Urinary bladder (tissue), 3 donors: ENCODE measurements at regions not wholly inside any gene's neighbourhood (a gene's known extent, or its start where the extent isn't known, plus 50 kb on each side); places are given as distances from the start of the nearest gene placed in this dataset.

Experiments
- DNase-seq: peaks from one replicate; pipeline ENCODE4 v3.0.0-alpha.2; 2015; ENCODE audit errors: extremely low spot score
- H3K27ac ChIP-seq: one replicate; pipeline ENCODE4 v1.5.1; 2013; ENCODE audit warnings: low read depth, mild to moderate bottlenecking, moderate library complexity
- H3K36me3 ChIP-seq: one replicate; pipeline ENCODE4 v1.6.1; 2013; ENCODE audit warnings: mild to moderate bottlenecking, moderate library complexity; ENCODE audit not compliant: insufficient read depth
- H3K4me1 ChIP-seq: one replicate; pipeline ENCODE4 v1.6.1; 2013; ENCODE audit warnings: mild to moderate bottlenecking, moderate library complexity; ENCODE audit not compliant: insufficient read depth
- H3K4me3 ChIP-seq: one replicate; pipeline ENCODE4 v1.5.1; 2013; ENCODE audit warnings: low read depth, low read length
- WGBS: extraction: QIAGEN DNeasy Blood & Tissue Kit; methylation state at CpG from one replicate; pipeline ENCODE4 v1.1.7; 2013; 5-methylcytosine and 5-hydroxymethylcytosine counted together
- donor health status: healthy with polysubstance abuse.
- donor health status: healthy.

- Histone ChIP-seq H3K4me3 (no peak overlapping the region), H3K36me3 (no peaks in the 10 kb centered on the region), H3K27ac (no peak overlapping the region), H3K4me1 (no peaks in the 10 kb centered on the region)
- 79% methylated on average over 2 of the region's 2 CpGs for WGBS
- no peak for DNase-seq
Measured at GRCh38 chr2:156706576-156706975, 270.4 kb downstream of the GPD2 start.

- Histone ChIP-seq H3K36me3 (no peaks in the 10 kb centered on the region), H3K27ac (no peak overlapping the region), H3K4me3 (no peak overlapping the region), H3K4me1 (no peaks in the 10 kb centered on the region)
- DNase-seq, result no peak
- 94% methylated on average over 2 of the region's 2 CpGs for WGBS
Measured at GRCh38 chr2:156708051-156708450, 271.9 kb downstream of the GPD2 start.

GRCh38 chr2:156709091-156709490 lies 272.9 kb downstream of the GPD2 start:
- Histone ChIP-seq H3K4me1 (no peaks in the 10 kb centered on the region), H3K27ac (no peak overlapping the region), H3K36me3 (no peaks in the 10 kb centered on the region), H3K4me3 (no peak overlapping the region)
- 87% methylated on average over 4 of the region's 4 CpGs for WGBS
- DNase-seq, result no peak

- Histone ChIP-seq H3K36me3 (no peaks in the 10 kb centered on the region), H3K4me3 (no peak overlapping the region)
- WGBS, result 69% methylated on average over 3 of the region's 3 CpGs
Measured at GRCh38 chr2:156719036-156719435, 282.9 kb downstream of the GPD2 start.

GRCh38 chr2:156727867-156728266 lies 291.7 kb downstream of the GPD2 start:
- no peak for DNase-seq
- no peaks in the 10 kb centered on the region for H3K36me3 ChIP-seq

More at GRCh38 chr2:156719036-156719435, 282.9 kb downstream of the GPD2 start:
- DNase-seq, result no peak
- Histone ChIP-seq H3K27ac (no peak overlapping the region), H3K4me1 (no peaks in the 10 kb centered on the region)

GRCh38 chr2:156728328-156728727 lies 292.1 kb downstream of the GPD2 start:
- Histone ChIP-seq H3K4me3 (no peak overlapping the region), H3K27ac (no peak overlapping the region), H3K36me3 (no peaks in the 10 kb centered on the region), H3K4me1 (no peaks in the 10 kb centered on the region)
- no peak for DNase-seq
- WGBS, result 91% methylated on average over 2 of the region's 2 CpGs

More at GRCh38 chr2:156727867-156728266, 291.7 kb downstream of the GPD2 start:
- Histone ChIP-seq H3K4me3 (no peak overlapping the region), H3K4me1 (no peaks in the 10 kb centered on the region), H3K27ac (no peak overlapping the region)

GRCh38 chr2:156731506-156731905 lies 295.3 kb downstream of the GPD2 start:
- no peak for DNase-seq
- Histone ChIP-seq H3K36me3 (no peaks in the 10 kb centered on the region), H3K4me3 (no peak overlapping the region), H3K27ac (no peak overlapping the region), H3K4me1 (no peaks in the 10 kb centered on the region)

- no peak overlapping the region for H3K27ac ChIP-seq
- H3K4me1 ChIP-seq, result no peaks in the 10 kb centered on the region
- WGBS, result 86% methylated on average over 4 of the region's 4 CpGs
- no peak for DNase-seq
- H3K4me3 ChIP-seq, result no peak overlapping the region
- no peaks in the 10 kb centered on the region for H3K36me3 ChIP-seq
Measured at GRCh38 chr2:156736950-156737349, 300.8 kb downstream of the GPD2 start.

GRCh38 chr2:156739301-156739700 lies 303.1 kb downstream of the GPD2 start:
- Histone ChIP-seq H3K36me3 (no peaks in the 10 kb centered on the region), H3K4me3 (no peak overlapping the region), H3K27ac (no peak overlapping the region), H3K4me1 (no peaks in the 10 kb centered on the region)
- WGBS, result 86% methylated on average over 3 of the region's 3 CpGs
- no peak for DNase-seq

GRCh38 chr2:156745619-156746018 lies 309.4 kb downstream of the GPD2 start:
- Histone ChIP-seq H3K36me3 (no peaks in the 10 kb centered on the region), H3K4me3 (no peak overlapping the region), H3K4me1 (no peaks in the 10 kb centered on the region), H3K27ac (no peak overlapping the region)
- 69% methylated on average over 2 of the region's 2 CpGs for WGBS
- no peak for DNase-seq

GRCh38 chr2:156748221-156748620 lies 312.0 kb downstream of the GPD2 start:
- no peak for DNase-seq
- Histone ChIP-seq H3K4me1 (no peaks in the 10 kb centered on the region), H3K27ac (no peak overlapping the region), H3K4me3 (no peak overlapping the region), H3K36me3 (no peaks in the 10 kb centered on the region)
- WGBS, result 70% methylated on average over 5 of the region's 5 CpGs

- Histone ChIP-seq H3K4me1 (no peaks in the 10 kb centered on the region), H3K4me3 (no peak overlapping the region), H3K27ac (no peak overlapping the region), H3K36me3 (no peaks in the 10 kb centered on the region)
- WGBS, result 90% methylated on average over 2 of the region's 2 CpGs
- DNase-seq, result no peak
Measured at GRCh38 chr2:156752042-156752441, 315.9 kb downstream of the GPD2 start.

GRCh38 chr2:156753766-156754165 lies 317.6 kb downstream of the GPD2 start:
- 29% methylated on average over 1 of the region's 1 CpG for WGBS
- H3K4me1 ChIP-seq, result no peaks in the 10 kb centered on the region
- no peak for DNase-seq
- H3K4me3 ChIP-seq, result no peak overlapping the region
- no peak overlapping the region for H3K27ac ChIP-seq
- no peaks in the 10 kb centered on the region for H3K36me3 ChIP-seq

- Histone ChIP-seq H3K4me3 (no peak overlapping the region), H3K27ac (no peak overlapping the region), H3K36me3 (no peaks in the 10 kb centered on the region), H3K4me1 (no peaks in the 10 kb centered on the region)
- no peak for DNase-seq
Measured at GRCh38 chr2:156756516-156756915, 320.3 kb downstream of the GPD2 start.

GRCh38 chr2:156763174-156763573 lies 327.0 kb downstream of the GPD2 start:
- DNase-seq, result no peak
- Histone ChIP-seq H3K4me3 (no peak overlapping the region), H3K4me1 (no peaks in the 10 kb centered on the region), H3K27ac (no peak overlapping the region), H3K36me3 (no peaks in the 10 kb centered on the region)
- 73% methylated on average over 2 of the region's 2 CpGs for WGBS
